HG02642 (cell line): ENCODE measurements at regions not wholly inside any gene's neighbourhood (a gene's known extent, or its start where the extent isn't known, plus 50 kb on each side); places are given as distances from the start of the nearest gene placed in this dataset.

ENCODE experiments used
- ATAC-seq: cut with Tn5 transposase; IDR thresholded peaks from one replicate; pipeline ENCODE4 v1.9.1; 2021; ENCODE audit warnings: mild to moderate bottlenecking; ENCODE audit not compliant: unreplicated experiment, poor library complexity

- no peak for ATAC-seq
Measured at GRCh38 chr13:89221557-89222158, 1550.5 kb downstream of the SLITRK5 start.

GRCh38 chr13:89227356-89227755, 1556.2 kb downstream of the SLITRK5 start:
- no peak for ATAC-seq

- no peak for ATAC-seq
Measured at GRCh38 chr13:89238496-89238895, 1567.3 kb downstream of the SLITRK5 start.

GRCh38 chr13:89239361-89240127, 1568.4 kb downstream of the SLITRK5 start:
- ATAC-seq: no peak

GRCh38 chr13:89255844-89256406, 1584.8 kb downstream of the SLITRK5 start:
- ATAC-seq: no peak

GRCh38 chr13:89267734-89268133, 1596.6 kb downstream of the SLITRK5 start:
- no peak for ATAC-seq

- no peak for ATAC-seq
Measured at GRCh38 chr13:89269737-89270136, 1598.6 kb downstream of the SLITRK5 start.

- no peak for ATAC-seq
Measured at GRCh38 chr13:89270736-89271135, 1599.6 kb downstream of the SLITRK5 start.

- no peak for ATAC-seq
Measured at GRCh38 chr13:89279374-89279773, 1608.2 kb downstream of the SLITRK5 start.

- no peak for ATAC-seq
Measured at GRCh38 chr13:89281331-89281730, 1610.2 kb downstream of the SLITRK5 start.

- no peak for ATAC-seq
Measured at GRCh38 chr13:89282241-89282640, 1611.1 kb downstream of the SLITRK5 start.

GRCh38 chr13:89287381-89287780, 1616.2 kb downstream of the SLITRK5 start:
- no peak for ATAC-seq

GRCh38 chr13:89294115-89294867, 1623.1 kb downstream of the SLITRK5 start:
- ATAC-seq: no peak

- no peak for ATAC-seq
Measured at GRCh38 chr13:89307278-89307677, 1636.1 kb downstream of the SLITRK5 start.

GRCh38 chr13:89310943-89311672, 1639.9 kb downstream of the SLITRK5 start:
- ATAC-seq: no peak

GRCh38 chr13:89315287-89315686, 1644.1 kb downstream of the SLITRK5 start:
- ATAC-seq: no peak

- no peak for ATAC-seq
Measured at GRCh38 chr13:89322466-89322865, 1651.3 kb downstream of the SLITRK5 start.

GRCh38 chr13:89324582-89324981, 1653.4 kb downstream of the SLITRK5 start:
- ATAC-seq: no peak

- ATAC-seq: no peak
Measured at GRCh38 chr13:89343165-89343564, 1672.0 kb downstream of the SLITRK5 start.

- no peak for ATAC-seq
Measured at GRCh38 chr13:89352384-89352783, 1681.2 kb downstream of the SLITRK5 start.
